KOPT-K1 (cell line): ENCODE measurements at regions not wholly inside any gene's neighbourhood (a gene's known extent, or its start where the extent isn't known, plus 50 kb on each side); places are given as distances from the start of the nearest gene placed in this dataset.

Experiments
- H3K27ac ChIP-seq: fragments of 200-600 bp; sonication (generic); 2 replicates; pipeline ENCODE4 v1.5.1; 2016; ENCODE audit warnings: antibody characterized with exemption, mild to moderate bottlenecking, low read depth, low read length; ENCODE audit not compliant: poor library complexity, severe bottlenecking
- H3K36me3 ChIP-seq: fragments of 200-600 bp; sonication (generic); 2 replicates; pipeline ENCODE4 v1.5.1; 2017; ENCODE audit warnings: antibody characterized with exemption, mild to moderate bottlenecking, low read length, moderate library complexity; ENCODE audit not compliant: insufficient read depth
- H3K9me3 ChIP-seq: fragments of 200-600 bp; sonication (generic); 2 replicates; pipeline ENCODE4 v1.5.1; 2017; ENCODE audit warnings: antibody characterized with exemption, low read length, mild to moderate bottlenecking; ENCODE audit not compliant: insufficient read depth, poor library complexity, severe bottlenecking

DNA sequence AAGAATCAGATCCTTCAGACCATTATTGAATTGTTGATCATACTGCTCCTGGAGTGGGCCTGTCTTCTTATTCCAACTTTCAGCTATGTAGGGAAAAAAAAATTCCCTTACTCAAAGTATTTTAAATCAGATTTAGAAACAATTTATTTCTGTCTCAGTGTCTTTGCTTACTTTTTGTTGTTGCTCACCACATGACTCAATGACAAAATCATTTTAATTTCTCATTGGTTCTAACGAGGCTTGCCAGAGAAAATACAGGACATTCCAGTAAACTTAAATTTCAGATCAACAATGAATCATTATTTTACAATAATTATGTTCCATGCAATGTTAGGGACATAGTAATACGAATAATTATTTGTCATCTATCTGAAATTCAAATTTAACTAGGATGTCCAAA, 748.5 kb upstream of the CBLB start:
- H3K36me3 ChIP-seq = no peaks in the 10 kb centered on the region
- H3K9me3 ChIP-seq = peaks cover 11% of the 10 kb centered on the region
- no peak overlapping the region for H3K27ac ChIP-seq

DNA sequence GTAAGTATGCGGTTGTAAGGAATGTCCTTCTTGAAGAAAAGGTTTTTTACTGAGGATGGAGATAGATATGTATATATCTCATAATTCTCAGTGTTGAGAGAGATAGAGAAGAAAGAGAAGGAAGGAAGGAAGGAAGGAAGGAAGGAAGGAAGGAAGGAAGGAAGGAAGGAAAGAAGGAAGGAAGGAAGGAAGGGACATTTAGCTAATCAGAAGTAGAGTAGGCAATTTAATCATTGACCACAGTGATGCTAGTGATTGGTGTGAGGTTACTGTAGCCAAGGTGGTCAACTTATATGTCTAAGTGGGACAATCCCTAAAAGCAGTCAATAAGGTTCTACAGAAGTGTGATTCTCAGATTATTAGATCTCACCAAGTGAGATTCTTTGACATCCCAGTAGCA, 751.8 kb upstream of the CBLB start:
- H3K27ac ChIP-seq = no peak overlapping the region
- peaks cover 18% of the 10 kb centered on the region for H3K9me3 ChIP-seq
- no peaks in the 10 kb centered on the region for H3K36me3 ChIP-seq

DNA sequence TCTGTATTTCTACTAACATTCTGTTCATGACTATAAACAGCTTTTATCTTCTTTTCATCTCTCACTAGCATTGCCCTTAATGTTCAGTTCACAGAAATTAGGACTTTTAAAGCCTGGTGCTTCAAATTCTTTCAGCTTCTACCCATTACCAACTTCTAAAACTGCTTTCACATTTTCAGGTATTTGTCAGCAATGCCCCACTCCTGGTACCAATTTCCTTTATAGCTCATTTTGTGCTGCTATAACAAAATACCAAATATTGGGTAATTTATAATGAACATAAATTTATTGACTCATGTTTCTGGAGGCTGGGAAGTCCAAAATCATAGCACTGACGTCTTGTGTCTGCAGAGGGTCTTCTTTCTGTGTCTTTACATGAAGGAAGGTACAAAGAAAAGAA, 753.1 kb upstream of the CCDC54 start:
- Histone ChIP-seq H3K36me3 (no peaks in the 10 kb centered on the region), H3K27ac (no peak overlapping the region), H3K9me3 (peaks cover 18% of the 10 kb centered on the region)

DNA sequence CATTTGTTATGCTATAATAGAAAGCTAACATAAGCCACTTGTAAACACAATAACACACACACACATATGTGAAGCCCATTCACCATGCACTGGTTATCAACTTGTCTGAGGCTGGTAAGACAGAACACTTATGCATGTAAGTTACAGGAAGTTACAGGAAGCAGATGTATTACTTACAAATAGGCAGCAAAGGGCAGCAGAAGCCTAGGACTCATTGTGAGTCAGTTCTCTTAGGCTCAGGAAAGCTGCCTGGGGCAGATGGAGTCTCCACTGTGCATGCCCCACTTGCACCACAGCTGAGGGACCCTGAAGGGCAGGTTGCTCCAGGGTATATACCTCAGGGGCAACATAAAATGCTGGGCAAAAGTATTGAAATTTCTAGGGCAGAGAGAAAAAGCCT, 748.8 kb upstream of the CCDC54 start:
- no peaks in the 10 kb centered on the region for H3K36me3 ChIP-seq
- H3K9me3 ChIP-seq = peaks cover 14% of the 10 kb centered on the region
- no peak overlapping the region for H3K27ac ChIP-seq

DNA sequence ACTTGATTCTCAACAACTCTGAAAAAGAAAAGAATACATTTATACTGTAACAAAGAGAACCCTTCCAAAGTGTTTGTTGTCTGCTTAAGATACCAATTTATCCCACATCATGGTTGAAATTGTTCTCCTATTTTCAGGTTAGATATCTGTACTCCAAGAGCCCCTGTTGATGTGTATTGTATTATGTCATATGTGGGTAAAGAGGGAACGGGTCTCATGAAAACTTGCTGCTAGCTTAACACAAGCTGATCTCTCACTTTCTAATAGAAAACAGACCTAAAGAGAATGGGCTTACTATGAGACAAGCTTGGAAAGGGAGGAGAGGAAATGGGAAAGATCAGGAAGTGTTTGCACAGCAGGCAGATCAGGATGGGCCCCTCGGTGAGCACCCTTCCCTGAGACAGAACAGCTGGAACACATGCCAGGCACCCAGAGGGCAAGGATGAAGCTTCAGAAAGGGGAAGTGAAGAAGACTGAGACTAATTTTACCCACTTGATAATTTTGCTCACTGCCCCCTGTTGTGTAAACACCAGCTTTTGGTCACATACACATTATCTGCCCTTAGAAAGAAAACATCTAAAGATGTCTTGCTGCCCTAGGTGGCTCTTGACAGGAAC, 747.9 kb upstream of the CCDC54 start:
- H3K9me3 ChIP-seq = peaks cover 8% of the 10 kb centered on the region

DNA sequence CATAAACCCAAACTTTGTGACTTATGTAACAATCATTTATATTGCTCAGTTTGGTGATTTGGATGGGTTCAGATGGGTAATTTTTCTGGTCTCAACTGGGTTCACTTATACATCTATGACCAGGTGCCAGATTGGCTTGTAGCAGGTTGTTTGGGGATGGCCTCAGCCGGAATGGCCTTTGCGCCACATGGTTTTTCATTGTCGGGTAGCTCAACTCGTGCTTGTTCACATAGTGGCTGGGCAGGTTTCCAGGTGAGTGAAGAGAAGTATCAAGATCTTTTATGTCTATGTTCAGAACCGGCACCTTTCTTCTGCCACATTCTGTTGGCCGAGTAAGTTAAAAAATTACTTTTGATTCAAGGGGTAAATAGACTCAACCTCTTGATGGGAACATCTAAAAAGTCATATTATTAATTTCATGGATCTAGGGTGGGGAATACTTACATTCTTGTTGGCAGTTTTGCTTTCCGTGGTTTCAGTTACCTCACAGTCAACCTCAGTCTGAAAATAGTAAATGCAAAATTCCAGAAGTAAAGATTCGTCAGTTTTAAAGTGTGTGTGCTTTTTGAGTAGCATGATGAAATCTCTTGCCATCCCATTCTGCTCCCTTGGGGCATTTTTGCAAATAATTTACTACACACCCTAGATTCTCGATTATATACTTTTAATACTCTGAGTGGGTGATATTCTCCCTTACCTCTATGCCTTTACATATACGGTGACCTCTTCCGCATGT, 745.7 kb upstream of the CCDC54 start:
- Histone ChIP-seq H3K27ac (no peak overlapping the region), H3K9me3 (no peaks in the 10 kb centered on the region), H3K36me3 (no peaks in the 10 kb centered on the region)

More for the DNA sequence above, 747.9 kb upstream of the CCDC54 start:
- Histone ChIP-seq H3K27ac (no peak overlapping the region), H3K36me3 (no peaks in the 10 kb centered on the region)

DNA sequence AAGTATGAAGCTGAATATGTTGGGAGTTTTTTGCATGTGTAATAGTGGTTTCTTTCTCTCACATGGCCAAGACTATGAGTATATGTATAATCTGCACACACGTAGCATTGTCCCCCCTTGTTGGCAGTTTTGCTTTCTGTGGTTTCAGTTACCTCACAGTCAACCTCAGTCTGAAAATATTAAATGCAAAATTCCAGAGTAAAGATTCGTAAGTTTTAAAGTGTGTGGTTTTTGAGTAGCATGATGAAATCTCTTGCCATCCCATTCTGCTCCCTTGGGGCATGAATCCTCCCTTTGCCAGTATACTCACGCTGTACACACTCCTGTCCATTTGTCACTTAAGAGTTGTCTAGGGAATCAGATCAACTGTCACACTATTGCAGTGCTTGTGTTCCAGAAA, 742.0 kb upstream of the CCDC54 start:
- no peaks in the 10 kb centered on the region for H3K9me3 ChIP-seq
- H3K27ac ChIP-seq = no peak overlapping the region
- H3K36me3 ChIP-seq = no peaks in the 10 kb centered on the region

DNA sequence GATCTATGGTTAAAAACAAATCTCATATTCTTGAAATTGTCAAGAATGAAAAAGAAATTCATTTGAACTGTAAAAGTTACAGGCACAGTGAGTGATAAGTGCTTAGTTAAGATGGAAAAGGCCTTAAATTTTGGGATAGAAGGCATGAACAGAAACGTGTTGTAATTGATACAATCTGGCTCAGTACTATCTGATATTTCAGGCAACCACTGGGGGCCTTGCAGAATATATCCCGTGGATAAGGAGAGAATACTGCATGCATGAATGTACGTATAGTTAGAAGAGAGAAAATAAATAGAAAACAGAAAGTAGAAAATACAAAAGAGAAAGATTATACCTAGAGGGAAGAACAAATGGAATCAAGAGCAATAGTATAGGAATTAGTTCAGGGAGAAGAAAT, 741.4 kb upstream of the CCDC54 start:
- Histone ChIP-seq H3K36me3 (no peaks in the 10 kb centered on the region), H3K27ac (no peak overlapping the region), H3K9me3 (no peaks in the 10 kb centered on the region)

DNA sequence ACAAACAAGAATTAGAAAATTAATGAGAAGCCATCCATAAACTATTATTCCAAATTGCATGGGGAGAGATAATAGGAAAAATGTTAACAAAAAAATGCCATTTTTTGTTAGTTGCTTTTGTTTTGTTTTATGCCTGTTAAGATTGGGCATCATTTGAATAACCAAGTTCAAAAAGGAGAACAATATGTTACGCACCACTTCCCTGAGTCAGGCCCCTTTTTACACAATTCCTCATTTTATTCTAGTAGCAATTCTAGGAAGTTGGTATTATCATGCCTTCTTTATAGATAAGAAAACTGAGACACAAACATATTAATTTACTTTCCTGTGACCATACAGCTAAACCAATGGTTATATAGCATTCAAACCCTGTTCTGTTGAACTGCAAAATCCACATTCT, 736.9 kb upstream of the CCDC54 start:
- Histone ChIP-seq H3K9me3 (peaks cover 10% of the 10 kb centered on the region), H3K36me3 (no peaks in the 10 kb centered on the region), H3K27ac (no peak overlapping the region)

DNA sequence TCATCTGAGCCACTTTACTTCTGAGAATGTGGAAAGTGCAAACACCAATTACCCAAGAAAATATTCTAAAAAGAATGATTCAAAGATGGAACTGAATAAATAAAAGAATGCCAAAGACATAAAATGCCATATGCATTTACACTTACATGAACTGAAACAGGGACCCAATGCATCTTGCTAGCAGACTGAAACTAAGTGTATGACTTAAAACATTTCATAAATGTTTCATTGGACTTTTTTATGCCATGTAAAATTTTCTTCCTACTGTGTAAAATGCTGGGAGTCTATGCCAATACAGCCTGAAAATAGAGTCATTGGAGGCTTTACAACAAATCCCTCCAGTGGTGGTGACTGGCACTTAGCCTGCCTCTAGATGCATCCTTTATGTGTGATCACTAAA, 735.1 kb upstream of the CCDC54 start:
- H3K27ac ChIP-seq = no peak overlapping the region
- no peaks in the 10 kb centered on the region for H3K36me3 ChIP-seq
- peaks cover 10% of the 10 kb centered on the region for H3K9me3 ChIP-seq

DNA sequence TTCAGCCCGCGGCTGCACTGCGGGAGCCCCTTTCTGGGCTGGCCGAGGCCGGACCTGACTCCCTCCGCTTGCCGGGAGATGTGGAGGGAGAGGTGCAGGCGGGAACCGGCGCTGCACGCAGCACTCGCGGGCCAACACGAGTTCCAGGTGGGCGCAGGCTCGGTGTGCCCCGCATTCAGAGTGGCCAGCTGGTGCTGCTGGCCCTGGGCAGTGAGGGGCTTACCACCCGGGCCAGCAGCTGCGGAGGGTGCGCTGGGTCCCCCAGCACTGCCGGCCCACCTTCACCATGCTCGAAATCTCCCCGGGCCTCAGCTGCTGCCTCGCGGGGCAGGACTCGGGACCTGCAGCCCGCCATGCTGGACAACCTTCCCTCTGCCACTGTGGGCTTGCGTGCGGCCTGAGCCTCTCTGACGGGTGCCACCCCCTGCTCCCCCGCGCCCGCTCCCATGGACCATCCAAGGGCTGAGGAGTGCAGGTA, 733.5 kb upstream of the CCDC54 start:
- Histone ChIP-seq H3K36me3 (no peaks in the 10 kb centered on the region), H3K27ac (no peak overlapping the region), H3K9me3 (peaks cover 10% of the 10 kb centered on the region)

DNA sequence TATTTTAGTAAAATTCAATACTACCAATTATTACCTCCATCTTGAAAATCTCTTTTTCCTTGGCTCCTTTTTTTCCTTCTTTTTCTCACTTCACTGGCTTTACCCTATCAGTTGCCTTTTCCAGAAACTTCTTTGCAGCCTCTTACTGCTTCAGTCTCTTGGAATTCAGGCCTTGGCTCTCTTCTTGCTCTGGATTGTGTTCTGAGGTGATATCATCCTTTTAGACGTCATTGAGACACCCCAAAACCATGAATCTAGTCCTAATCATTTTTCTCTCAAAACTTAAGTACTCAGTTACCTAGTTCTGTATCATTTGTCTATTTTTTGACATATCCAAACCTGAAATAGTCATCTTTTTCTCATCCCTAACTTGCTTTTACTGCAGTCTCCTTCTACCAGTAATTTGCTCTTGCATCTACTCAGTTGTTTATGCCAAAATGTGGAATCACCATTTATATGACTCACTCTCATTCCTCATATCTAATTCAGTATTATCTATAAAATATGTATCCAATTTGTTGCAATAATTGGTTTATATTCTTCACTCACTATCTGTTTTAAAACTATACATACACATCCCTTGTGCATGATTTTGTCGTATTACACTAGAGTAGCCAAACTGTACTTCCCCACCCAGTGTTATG, 703.2 kb upstream of the CCDC54 start:
- Histone ChIP-seq H3K9me3 (no peaks in the 10 kb centered on the region), H3K27ac (no peak overlapping the region), H3K36me3 (no peaks in the 10 kb centered on the region)

DNA sequence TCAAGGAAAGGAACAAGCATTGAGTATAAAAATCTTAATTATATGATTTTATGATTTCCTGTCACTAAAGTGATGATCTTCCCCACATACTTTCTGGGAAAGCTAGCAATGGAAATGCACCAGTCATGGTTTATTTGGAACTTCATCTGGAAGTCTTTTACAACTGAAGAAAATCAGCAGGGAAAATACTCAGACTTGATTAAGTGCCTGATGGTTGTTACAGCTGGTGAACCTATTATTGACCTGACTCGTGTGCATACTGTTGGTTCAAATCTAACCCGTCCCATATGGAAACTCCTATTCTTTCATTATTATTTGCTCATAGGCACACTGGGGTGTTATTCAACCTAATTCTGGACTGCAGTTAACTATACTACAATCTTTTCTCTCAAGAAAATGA, 701.8 kb upstream of the CCDC54 start:
- no peaks in the 10 kb centered on the region for H3K36me3 ChIP-seq
- H3K9me3 ChIP-seq = no peaks in the 10 kb centered on the region
- no peak overlapping the region for H3K27ac ChIP-seq

DNA sequence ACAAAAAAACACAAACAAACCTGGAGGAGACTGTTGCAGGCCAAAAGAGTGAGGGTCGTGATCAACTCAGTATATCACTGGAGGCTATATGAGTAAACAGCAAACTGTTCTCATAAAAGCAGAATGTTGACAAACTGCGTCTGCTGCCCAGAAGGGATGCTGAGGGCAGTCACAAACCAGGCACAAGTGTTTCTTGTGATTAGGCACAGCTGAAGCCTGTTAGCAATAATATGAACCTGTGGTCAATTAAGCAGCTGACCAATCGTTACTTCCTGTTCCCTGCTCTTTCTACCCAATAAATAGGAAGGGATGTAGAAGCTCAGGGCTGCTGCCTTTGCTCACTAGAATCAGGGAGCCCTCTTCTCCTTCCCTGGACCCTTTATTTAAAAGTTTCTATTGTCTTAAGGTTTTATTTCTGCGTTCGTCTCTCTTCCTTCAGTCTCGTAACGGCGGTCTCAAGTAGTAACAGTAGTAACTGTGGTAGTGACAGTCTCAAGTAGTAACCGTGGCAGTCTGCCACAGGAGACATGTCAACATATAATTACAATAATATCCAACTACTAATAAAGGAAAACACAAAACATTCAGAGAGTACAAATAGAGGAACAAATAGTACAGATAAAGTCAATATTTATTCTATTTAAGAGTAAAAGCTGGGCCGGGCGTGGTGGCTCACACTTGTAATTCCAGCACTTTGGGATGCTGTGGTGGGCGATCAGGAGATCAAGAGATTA, 698.4 kb upstream of the CCDC54 start:
- no peaks in the 10 kb centered on the region for H3K9me3 ChIP-seq
- no peaks in the 10 kb centered on the region for H3K36me3 ChIP-seq
- H3K27ac ChIP-seq = no peak overlapping the region

DNA sequence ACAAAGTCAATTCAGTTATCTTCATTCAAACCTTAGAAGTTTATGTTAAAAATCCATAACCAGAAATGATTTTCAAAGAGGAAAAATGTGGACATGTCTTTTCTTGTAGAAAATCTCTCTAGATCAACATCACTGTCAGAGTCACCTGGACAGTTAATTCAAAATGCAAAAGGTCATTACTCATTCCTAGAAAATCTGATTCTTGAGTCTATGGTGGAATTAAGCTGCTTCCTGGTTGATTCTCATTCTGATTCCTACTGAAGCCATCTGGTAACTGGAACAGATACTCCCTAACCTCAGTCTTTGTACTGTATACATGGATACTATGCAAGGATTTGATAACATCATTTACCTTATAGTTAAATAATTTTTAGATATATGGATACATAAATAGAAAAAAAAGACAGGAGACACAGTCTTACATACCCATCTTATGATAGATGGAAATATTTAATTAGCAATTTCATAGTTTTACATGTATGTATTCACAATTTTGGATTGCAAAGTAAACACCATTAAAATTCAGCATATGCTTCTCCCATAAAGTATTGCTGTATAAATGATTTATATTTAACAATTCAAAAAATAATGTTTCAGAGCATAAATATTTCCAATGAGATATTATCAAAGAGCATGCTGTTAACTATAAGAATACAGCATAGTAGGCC, 693.2 kb upstream of the CCDC54 start:
- Histone ChIP-seq H3K36me3 (no peaks in the 10 kb centered on the region), H3K9me3 (no peaks in the 10 kb centered on the region)

More for the DNA sequence above, 693.2 kb upstream of the CCDC54 start:
- H3K27ac ChIP-seq = no peak overlapping the region
